PC-9 (cell line): ENCODE measurements at regions not wholly inside any gene's neighbourhood (a gene's known extent, or its start where the extent isn't known, plus 50 kb on each side); places are given as distances from the start of the nearest gene placed in this dataset.

Experiments used
- BruUV-seq: library from RNA; stranded (reverse); fragments of 400-500 nt; replicated peaks from 2 replicates; lab custom pipeline; 2021; lab: Mats Ljungman, UMichigan
- CTCF ChIA-PET: fragments of 300-600 bp; sonication (Branson Sonifier 250); formaldehyde crosslinking; loops from one replicate; lab custom pipeline; 2022; ENCODE audit warnings: antibody characterized with exemption; lab: Charles Lee
- POLR2A ChIA-PET: fragments of 300-600 bp; sonication (Branson Sonifier 250); formaldehyde crosslinking; loops from one replicate; lab custom pipeline; 2022; ENCODE audit warnings: antibody characterized with exemption; ENCODE audit not compliant: unreplicated experiment; lab: Charles Lee
- DNase-seq, 2 experiments: peaks; one replicate each; pipeline versions ENCODE4 v3.0.0 to v3.0.0-alpha.2; 2015 to 2022; ENCODE audit warnings: mixed read lengths in 1 of 2
- H2AFZ ChIP-seq: fragments of 200-600 bp; sonication (generic); 2 replicates; pipeline ENCODE4 v1.8.1; 2017; ENCODE audit warnings: antibody characterized with exemption
- H3F3A ChIP-seq: fragments of 200-600 bp; sonication (generic); 2 replicates; pipeline ENCODE4 v1.8.1; 2017; ENCODE audit warnings: antibody characterized with exemption, mild to moderate bottlenecking, low read depth; ENCODE audit not compliant: insufficient read depth
- H3K27ac ChIP-seq: fragments of 200-600 bp; sonication (generic); 2 replicates; pipeline ENCODE4 v1.6.1; 2016; ENCODE audit warnings: mixed run types
- H3K27me3 ChIP-seq: fragments of 200-600 bp; sonication (generic); 2 replicates; pipeline ENCODE4 v1.6.1; 2016; ENCODE audit warnings: low read depth, mixed run types; ENCODE audit not compliant: insufficient read depth
- H3K36me3 ChIP-seq: fragments of 200-600 bp; sonication (generic); 2 replicates; pipeline ENCODE4 v1.6.1; 2016; ENCODE audit warnings: low read depth, mixed run types
- H3K4me1 ChIP-seq: fragments of 200-600 bp; sonication (generic); replicated peaks from 2 replicates; pipeline ENCODE4 v1.6.1; 2016; ENCODE audit warnings: mixed run types; ENCODE audit not compliant: insufficient read depth
- H3K4me2 ChIP-seq: fragments of 200-600 bp; sonication (generic); 2 replicates; pipeline ENCODE4 v1.6.1; 2017; ENCODE audit warnings: mixed run types
- H3K4me3 ChIP-seq: fragments of 200-600 bp; sonication (generic); 2 replicates; pipeline ENCODE4 v1.6.1; 2016; ENCODE audit warnings: mixed run types
- H3K79me2 ChIP-seq: fragments of 200-600 bp; sonication (generic); 2 replicates; pipeline ENCODE4 v1.6.1; 2017; ENCODE audit warnings: low read depth, mixed run types
- H3K9me2 ChIP-seq: fragments of 200-600 bp; sonication (generic); 2 replicates; pipeline ENCODE4 v1.8.1; 2017; ENCODE audit warnings: mild to moderate bottlenecking; ENCODE audit not compliant: insufficient read depth
- H3K9me3 ChIP-seq: fragments of 200-600 bp; sonication (generic); 2 replicates; pipeline ENCODE4 v1.8.1; 2016; ENCODE audit warnings: low read depth; ENCODE audit not compliant: insufficient read depth
- H4K20me1 ChIP-seq: fragments of 200-600 bp; sonication (generic); 2 replicates; pipeline ENCODE4 v1.8.1; 2017; ENCODE audit not compliant: insufficient read depth
- CTCF ChIP-seq: fragments of 200-600 bp; sonication (generic); conservative IDR thresholded peaks from 2 replicates; pipeline ENCODE4 v1.6.1; 2017; ENCODE audit warnings: mixed run types, antibody characterized with exemption, mild to moderate bottlenecking, moderate library complexity
- EZH2 ChIP-seq: fragments of 200-600 bp; sonication (generic); IDR thresholded peaks from 2 replicates; pipeline ENCODE4 v1.8.0; 2017; ENCODE audit warnings: antibody characterized with exemption, low read depth
- intact Hi-C: fragments of 100-400 bp; cut with micrococcal nuclease; formaldehyde crosslinking; loops from one replicate; pipeline ENCODE4 v1.10.0; 2022; ENCODE audit not compliant: unreplicated experiment

DNA sequence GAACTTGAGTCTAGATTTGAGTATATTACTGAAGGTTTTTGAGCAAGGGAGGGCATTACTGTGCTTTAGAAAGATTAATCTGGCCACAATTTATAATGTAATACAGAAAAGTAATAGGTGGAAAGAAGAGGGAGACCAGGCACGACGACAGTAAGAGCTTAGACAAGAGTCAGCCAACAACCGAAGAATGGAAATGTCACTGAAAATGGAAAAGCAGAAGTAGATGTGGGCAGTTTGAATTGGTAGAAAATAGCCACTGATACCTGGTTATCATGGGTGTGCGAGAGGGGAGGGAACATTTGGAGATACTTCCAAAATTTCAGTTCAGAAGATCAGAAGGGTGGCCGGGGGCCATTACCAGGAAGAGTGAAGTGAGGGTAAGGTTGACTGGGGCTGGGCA, 339.1 kb downstream of the UTRN start:
- Histone ChIP-seq H3K27me3 (no peaks in the 10 kb centered on the region), H3F3A (no peaks in the 10 kb centered on the region), H3K27ac (no peak overlapping the region), H3K36me3 (no peaks in the 10 kb centered on the region), H3K9me2 (no peaks in the 10 kb centered on the region), H3K4me2 (no peak overlapping the region), H3K9me3 (no peaks in the 10 kb centered on the region), H3K4me1 (no peaks in the 10 kb centered on the region), H3K4me3 (no peak overlapping the region), H4K20me1 (no peaks in the 10 kb centered on the region), H2AFZ (no peak overlapping the region), H3K79me2 (no peaks in the 10 kb centered on the region)
- BruUV-seq = no TSS peak
- ChIA-PET POLR2A (no interaction called here), CTCF (interaction anchor here (0.6 kb wide), 1 partner anchor 85 kb away, joined by 3 read pairs; no protein-coding TSS in a partner anchor)
- intact Hi-C loops = no loop called here
- TF ChIP-seq EZH2 (no peak), CTCF (no peak)
- DNase-seq = no peak

DNA sequence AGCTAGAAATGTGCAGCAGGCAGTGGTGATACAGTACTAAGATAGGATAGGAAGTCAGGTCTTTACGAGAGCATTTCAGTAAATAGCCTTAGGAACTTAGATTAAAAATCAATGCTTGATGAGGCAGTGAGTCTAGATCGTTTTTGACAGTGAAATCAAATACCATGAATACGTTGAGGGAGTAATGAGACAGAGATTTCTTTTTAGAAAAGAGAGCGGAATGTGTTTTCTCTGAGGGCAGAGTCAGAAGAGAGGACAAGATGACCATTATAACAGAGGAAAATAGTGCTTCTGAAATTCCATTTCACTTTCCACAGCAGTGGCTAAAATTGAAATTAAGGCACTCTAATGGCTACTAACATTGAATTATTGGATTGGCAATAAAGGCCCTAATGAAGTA, 339.6 kb downstream of the UTRN start:
- Histone ChIP-seq H3K36me3 (no peaks in the 10 kb centered on the region), H3F3A (no peaks in the 10 kb centered on the region), H3K4me2 (no peak overlapping the region), H3K27ac (no peak overlapping the region), H3K9me3 (no peaks in the 10 kb centered on the region), H3K4me1 (no peaks in the 10 kb centered on the region), H2AFZ (no peak overlapping the region), H4K20me1 (no peaks in the 10 kb centered on the region), H3K79me2 (no peaks in the 10 kb centered on the region), H3K4me3 (no peak overlapping the region), H3K27me3 (no peaks in the 10 kb centered on the region), H3K9me2 (no peaks in the 10 kb centered on the region)
- intact Hi-C loops = no loop called here
- POLR2A ChIA-PET = no interaction called here
- DNase-seq = no peak
- no peak for TF ChIP-seq EZH2
- TF ChIP-seq CTCF = no peak
- CTCF ChIA-PET = interaction anchor here (0.6 kb wide), 1 partner anchor 86 kb away, joined by 3 read pairs; no protein-coding TSS in a partner anchor
- no TSS peak for BruUV-seq

GRCh38 chr6:144630857-144631256, 345.7 kb downstream of the UTRN start:
- Histone ChIP-seq H4K20me1 (no peaks in the 10 kb centered on the region), H2AFZ (no peak overlapping the region), H3K9me3 (no peaks in the 10 kb centered on the region), H3K9me2 (no peaks in the 10 kb centered on the region), H3K4me1 (no peaks in the 10 kb centered on the region), H3K36me3 (no peaks in the 10 kb centered on the region), H3K79me2 (no peaks in the 10 kb centered on the region), H3K27me3 (no peaks in the 10 kb centered on the region), H3K27ac (no peak overlapping the region), H3F3A (no peaks in the 10 kb centered on the region), H3K4me2 (no peak overlapping the region), H3K4me3 (no peak overlapping the region)
- intact Hi-C loops = no loop called here
- no peak for TF ChIP-seq EZH2
- no peak for TF ChIP-seq CTCF
- no TSS peak for BruUV-seq
- DNase-seq = no peak
- ChIA-PET CTCF (no interaction called here), POLR2A (no interaction called here)
